NCI-H748 (cell line): ENCODE measurements at regions not wholly inside any gene's neighbourhood (a gene's known extent, or its start where the extent isn't known, plus 50 kb on each side); places are given as distances from the start of the nearest gene placed in this dataset.

Experiments used
- DNase-seq: peaks from one replicate; lab custom pipeline; 2025; ENCODE audit not compliant: unreplicated experiment; lab: John Stamatoyannopoulos, UW

DNA sequence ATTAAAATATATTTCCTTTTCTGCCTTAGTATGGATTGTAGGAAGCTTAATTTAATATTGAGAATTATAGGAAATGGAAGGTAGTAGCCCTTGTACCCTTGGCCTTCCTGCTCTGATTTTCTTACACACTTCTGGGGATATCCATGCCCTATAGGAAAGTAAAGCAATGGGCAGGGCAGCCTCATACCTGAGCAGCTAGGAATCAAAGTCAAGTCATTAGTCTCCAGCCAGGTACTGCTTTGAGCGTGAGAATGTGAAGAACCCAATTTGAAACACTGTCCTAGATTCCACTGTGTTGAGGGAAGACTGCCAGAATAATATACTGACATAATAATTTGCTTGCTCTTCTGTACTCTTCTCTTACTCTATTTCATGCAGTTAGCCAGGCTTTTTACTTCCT, 51.0 kb upstream of the L3MBTL3 start:
- DNase-seq = no peak

DNA sequence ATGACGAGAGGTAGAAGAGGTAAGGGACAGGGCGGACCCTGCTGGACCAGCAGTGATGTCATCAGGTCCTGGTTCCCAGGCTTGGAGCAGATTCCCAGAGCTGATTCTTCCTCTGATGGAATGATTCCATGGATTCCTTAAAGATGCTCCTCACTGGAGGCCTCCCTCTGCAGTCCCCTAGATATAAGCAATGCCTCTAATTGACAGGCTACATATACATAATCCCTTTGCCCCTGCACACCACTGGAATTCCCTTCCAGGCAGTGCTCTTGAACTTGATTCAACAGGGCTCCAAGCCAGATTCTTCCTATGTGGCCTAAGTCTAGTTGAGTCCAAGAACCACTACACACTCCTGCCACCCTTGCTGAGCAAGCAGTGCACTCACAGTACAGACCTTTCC, 52.3 kb upstream of the L3MBTL3 start:
- no peak for DNase-seq

DNA sequence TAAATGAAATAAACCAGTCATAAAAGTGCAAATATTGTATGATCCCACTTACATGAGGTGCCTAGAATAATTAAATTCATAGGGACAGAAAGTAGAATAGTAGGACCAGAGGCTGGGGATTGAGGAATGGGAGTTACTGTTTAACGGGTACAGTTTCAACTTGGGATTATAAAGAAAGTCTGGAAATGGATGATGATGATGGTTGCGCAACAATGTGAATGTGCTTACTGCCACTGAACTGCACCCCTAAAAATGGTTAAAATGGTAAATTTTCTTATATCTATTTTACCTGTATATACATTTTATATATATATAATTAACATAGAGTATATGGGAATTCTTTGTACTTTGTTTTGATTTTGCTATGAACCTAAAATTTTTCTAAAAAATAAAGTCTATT, 53.3 kb upstream of the L3MBTL3 start:
- DNase-seq = no peak

DNA sequence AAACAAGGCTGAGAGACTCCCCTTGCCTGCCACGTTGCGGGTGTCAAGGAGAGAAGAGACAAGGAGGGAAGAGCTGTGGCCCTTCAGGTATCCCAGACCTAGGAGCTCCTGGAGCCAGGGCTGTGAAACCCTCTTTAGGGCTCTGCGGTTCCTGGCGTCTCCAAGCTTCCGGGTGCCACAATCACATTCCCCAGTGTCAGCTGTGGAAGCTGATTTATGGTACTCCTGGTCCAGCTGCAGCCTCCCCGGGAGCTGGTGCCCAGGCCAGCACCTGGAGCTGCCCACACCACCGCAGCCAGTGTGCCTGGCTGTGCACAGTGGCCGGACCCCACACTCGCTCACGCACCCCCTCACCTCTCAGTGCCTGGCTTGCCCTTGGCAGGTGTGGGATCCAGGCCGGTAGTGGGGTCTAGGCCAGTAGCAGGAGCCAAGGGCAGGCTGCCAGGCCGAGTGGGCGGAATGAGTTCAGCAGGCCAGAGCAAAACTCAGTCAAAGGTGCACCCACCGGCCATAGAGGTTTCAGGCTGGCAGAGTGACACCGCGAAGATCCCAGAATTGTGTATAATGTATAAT, 58.9 kb upstream of the L3MBTL3 start:
- DNase-seq = no peak

DNA sequence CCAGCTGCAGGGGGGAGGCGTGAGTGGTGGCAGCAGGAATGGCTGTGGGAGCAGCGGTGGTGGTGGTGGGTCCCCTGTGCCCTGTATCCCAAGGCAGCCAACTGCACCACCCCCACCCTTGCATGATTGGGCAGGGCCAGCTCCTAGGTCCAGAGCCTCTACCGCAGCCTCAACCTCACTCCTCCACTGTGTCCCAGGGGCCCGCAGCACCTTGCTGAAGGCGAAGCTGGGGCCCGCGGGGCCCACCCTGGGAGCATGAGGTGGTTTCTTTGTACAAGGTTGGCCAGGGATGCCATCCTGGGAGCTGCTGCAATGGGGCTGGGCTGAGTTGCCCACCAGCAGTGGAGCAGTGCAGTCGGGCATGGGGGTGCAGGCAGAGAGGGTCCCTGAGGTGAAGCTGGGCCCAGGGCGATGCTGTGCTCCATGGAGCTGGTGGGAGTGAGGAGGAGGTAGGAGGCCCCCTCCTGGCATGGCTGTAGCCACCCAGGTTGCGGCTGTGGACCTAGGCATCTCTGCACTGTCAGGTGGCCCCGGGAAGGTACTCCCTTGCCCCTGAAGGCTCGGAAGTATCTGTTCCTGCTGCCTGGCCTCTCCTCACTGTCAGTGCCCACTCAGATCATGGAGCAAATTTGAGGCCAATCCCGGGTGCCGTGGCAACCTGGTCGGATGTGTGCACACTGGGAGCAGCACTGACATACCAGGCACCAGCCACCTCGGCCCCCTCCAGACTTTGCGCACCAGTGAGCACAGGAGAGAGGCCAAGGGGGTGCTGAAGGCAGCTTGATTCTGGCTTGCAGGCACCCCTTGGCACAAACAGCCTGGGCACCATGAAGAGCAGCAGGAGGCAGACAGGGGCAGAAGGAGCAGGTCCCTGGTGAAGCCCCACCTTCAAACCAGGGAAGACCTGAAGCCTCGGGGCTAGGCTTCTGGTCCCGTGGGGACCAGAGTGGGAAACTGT, 60.2 kb upstream of the L3MBTL3 start:
- DNase-seq = no peak

DNA sequence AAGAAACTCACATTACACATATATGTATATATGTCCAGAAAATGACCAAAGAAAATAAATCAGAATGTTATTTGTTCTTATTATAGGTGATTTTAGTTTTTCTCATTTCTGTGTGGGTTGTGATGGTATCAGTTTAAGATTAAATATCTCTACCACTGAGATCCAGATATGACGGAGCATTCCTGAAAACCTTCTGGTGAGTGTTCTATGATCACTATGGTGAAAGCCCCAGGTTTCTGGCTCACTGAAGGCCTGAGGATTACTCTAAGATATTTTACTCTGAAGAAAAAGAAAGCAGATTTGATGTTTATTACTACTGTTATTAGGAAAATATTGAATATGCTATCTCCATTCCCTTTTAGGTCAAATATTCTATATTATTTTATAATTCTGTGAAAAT, 62.8 kb upstream of the L3MBTL3 start:
- no peak for DNase-seq

DNA sequence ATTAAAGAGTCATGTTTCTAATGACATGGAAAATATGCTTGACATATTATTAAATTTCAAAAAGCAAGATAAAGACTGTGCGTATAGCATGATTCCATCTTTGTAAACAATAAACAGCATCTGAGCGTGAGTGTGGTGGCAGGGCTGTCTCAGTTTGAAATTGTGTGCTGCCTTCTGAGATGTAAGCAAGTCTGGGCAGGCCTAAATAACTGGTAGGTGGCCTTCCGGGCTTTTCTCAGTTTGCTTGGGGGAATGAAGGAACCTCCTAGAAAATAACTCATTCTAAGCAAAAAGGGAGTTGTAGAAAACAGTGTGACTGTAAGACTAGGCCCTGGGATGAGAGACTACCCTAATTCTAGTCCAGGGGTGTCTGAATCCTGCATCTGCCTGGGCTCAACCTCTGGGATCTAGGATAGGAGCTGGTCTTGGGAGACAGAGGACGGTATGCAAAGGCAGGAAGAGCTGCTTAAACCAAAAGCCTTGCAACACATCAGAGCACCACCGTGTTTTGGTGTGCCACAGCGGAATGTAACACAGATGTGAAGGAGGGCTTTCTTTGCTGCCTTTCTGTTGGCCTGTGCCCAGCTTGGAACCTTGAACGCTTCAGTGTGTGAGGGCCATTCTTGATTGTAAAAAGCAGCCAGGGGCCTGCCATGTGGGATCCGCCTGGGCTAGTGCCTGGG, 63.5 kb upstream of the L3MBTL3 start:
- DNase-seq = no peak

DNA sequence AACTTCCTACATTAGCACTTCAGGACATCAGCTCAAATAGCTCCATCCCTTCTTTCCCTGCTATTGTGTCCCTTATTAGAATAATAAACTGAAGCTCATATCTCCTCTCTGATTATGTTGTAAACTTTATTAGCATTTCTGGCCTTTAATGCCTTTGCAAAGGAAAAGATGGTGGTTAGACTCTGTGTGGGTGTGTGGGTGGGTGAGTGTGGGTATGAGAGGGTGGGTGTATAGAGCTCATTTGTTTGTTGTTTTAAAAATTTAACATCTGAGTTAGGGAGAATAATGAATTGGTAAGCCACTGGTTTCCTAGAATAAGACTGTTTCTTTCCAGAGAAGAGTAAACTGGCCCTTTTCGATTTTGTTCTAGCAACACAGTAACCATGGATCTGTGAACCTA, 70.6 kb upstream of the L3MBTL3 start:
- DNase-seq = no peak

DNA sequence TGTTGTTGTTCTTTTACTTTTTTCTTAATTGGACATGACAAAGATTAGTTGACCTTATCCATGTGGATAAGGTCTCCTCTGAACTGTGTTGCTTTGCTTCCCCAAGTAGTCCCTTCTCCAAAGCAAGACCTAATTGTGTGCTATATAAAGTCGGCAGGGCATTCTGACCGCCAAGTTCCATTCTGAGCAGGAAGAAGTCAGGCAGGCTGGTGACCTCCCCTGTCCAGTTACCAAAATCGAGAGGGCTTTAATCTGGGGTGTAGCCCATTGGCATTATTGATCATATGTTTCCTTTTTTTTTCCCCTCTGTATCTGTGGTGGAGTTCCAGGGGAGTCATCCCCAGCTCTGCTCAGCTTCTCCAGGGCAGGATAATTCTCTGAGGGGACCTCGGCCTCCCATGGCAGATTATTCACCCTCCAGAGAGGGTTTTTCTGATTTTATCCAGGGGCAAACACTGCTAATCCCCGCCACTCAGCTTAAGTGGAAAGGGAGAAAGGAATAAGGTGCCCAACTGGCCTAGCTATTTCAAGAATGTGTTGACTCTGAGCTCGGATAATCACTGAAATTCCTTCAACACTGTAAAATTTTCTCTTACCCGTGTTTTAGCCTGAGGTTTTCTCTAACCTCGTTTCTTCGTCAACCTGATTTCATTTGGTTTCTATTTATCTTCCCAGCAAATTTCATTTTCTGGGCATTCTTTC, 71.8 kb upstream of the L3MBTL3 start:
- no peak for DNase-seq

DNA sequence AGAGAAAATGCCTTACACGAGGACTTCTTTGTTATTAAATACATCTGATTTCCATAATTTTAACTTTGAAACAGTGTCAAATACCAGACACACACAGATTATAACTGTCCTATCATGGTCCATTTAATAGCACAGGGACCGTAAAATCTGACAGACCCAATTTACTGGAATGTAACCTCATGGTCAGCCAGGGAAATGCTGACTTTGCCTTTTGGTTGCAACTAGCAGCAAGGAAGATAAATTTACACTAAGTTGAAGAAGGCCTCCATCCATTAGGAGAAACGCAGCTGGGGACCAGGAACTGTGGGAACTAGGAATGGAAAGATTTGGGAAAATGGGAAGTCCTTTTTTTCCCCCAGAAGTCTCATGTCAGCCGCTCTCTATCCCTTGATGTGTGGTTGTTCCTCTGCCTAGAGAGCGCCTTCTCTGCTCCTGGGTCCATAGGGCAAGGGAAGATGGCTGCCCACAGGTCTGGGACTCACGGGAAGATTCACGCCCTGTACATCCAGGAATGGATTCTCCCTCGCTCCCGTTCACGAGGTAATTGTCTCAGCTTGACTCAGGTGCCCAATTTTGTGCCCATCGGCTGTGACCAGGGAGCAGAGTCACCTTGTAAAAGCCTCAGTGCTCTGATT, 74.6 kb upstream of the L3MBTL3 start:
- DNase-seq = no peak

DNA sequence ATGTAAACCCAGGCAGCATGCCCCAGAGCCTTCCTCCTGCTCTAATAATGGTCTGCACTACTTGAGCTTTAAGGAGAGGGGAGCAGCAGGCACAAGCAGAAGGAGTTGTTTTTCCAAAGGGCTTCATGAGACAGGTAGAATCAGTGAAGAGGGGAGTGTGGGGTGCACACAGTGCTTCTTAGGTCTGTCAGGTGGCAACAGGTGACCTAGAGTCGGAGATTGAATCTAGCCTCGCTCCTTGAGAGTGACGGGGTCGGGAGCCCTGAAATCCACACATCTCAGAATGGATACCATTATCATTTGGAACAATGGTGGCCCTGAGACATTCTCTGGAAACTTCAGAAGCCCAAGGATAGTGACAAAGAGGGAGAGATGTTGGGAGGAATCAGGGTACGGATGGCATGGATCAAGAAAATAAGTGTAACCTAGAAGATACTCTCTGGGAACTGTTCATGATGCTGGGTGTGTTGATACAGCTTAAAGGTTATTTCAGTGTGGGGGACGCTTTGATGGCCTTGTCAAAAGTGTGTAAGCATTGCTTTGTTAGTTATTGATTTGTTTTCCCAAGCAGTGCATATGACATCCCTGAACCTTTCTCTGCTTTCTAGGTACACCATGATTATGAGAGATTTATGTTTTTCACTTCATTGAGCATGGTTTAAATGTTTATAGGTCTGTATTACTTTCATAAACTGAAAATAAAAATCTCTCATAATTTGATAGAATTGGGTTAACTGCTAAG, 77.8 kb upstream of the L3MBTL3 start:
- no peak for DNase-seq

DNA sequence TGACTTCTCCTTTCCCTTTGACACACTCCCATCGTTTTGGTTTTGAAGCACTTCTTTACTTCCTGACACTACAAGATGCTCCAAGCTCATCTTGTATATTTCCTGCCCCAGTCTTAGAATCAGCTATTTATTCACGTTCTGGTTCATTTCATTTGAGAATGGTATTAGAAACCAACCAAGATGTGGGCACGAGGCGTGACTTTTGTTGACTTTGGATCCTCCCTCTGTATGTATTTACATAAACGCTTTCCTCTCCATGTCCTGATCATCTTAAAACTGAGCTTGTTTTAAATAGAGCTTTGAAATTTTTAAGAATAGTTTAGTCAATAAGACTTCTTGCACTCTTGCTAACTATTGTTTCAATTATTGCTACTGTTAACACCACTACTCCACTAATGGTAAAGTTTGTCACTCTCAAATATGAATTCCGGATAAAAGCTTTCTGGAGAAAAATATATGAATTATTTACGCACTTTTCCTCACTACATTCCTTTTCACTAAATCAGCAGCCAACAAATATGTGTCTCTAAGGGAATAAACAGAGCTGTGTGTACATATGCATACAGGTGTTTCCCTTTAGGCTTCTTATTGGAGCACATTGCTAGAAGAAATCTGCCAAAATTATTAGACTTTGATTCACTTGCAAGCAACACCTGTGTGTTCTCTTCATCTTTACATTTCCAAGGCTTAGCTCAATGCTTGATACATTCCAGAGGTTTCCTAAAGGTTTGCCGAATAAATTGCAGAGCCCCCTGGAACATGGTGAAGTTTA, 77.3 kb upstream of the TMEM244 start:
- no peak for DNase-seq

DNA sequence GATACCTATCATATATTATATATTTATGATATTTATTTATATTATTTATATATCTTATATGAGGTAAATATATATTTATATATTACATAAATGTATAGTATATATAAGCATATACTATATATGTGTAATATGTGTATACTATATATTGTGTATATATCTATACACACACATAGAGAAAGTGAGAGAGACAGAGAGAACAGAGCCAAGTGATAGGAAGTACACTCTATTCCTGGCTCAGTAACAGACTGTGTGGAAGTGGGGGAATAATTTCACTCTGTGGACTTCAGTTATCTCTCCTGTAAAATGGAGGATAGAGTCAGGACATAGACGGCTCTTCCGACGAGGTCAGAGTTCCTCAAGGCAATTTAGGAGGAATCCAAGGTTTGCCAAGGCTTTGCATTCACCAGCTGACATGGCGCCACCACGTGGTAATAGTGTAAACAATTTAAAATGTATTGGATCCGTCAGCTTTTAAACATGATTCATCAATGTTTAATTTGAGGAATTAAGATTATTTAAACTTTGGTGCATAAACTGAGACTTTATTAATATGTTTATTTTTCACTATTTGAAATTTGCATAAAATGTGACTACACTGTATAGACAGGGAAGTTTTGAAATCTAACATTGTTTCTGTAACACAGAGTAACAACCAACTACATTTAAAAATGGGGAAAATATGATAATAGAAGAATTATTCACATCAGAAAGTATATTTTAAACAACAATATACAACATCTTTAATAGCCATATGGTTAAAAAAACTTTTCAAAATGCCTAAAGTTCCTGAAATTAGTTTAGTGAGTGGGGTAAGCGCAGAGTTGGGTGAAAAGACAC, 75.4 kb upstream of the TMEM244 start:
- DNase-seq = peak; percentile 56

DNA sequence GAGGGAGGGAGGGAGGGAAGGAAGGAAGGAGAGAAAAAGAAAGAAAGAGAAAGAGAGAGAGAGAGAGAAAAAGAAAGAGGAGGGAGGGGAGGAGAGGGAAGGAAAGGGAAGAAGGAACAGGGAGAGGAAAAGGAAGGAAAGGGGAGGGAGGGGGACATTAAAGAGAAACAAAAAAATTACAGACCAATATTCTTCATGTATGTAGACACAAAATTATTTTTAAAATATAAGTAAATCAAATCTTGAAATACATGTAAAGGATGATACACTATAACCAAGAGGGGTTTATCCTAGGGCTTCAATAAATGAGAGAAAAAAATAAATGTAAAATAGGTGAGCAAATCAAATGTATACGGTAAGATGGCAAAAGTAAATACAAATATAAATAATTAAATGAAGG, 71.2 kb upstream of the TMEM244 start:
- no peak for DNase-seq

DNA sequence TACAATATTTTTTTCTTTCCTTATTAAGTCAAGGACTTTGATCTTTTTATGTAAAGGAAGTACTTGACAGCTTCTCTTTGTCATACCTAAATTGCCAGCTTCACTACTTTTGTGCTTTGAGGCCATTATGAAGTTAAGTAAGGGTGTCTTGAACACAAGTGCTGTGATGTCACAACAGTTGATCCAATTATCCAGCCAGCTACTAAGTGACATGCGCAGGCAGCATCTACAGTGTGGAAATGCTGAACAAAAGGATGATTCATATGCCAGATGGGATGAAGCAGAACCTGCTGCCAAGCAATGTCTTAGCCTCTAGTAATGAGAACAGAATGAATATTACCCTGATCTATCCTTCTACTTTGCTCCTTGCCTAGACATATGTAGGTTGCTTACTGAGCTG, 68.3 kb upstream of the TMEM244 start:
- no peak for DNase-seq

DNA sequence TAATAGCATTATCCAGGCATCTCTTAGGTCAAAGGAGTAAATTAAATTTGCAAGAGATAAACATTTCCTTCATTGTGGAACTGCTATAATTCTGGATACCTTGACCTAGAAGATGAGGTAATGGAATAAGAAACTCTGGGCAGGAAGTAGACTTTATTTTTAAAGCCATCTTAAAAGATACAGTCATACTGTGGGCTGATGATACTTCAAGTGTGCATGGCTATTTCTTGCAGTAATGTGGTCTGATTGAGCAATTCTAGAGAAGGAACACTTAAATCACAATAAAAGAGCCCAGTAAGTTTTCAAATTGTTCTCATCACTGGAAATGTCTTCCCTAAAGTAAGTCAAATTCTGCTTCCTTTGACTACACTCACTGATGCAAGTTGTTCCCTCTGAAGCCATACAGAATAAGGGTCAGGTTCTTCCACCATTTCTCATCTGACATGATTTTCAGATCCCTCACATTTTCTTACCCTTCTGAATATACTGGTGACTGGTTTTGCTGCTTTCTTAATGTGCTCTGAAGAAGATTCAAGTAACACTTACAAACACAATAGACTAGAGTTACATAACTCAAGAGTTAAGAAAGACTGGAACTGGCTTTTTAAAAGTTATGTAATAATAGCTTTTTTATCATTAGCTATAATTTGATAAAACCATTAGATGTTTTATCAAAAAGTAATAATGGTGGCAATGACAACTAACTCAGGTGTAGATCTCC, 62.6 kb upstream of the TMEM244 start:
- no peak for DNase-seq

DNA sequence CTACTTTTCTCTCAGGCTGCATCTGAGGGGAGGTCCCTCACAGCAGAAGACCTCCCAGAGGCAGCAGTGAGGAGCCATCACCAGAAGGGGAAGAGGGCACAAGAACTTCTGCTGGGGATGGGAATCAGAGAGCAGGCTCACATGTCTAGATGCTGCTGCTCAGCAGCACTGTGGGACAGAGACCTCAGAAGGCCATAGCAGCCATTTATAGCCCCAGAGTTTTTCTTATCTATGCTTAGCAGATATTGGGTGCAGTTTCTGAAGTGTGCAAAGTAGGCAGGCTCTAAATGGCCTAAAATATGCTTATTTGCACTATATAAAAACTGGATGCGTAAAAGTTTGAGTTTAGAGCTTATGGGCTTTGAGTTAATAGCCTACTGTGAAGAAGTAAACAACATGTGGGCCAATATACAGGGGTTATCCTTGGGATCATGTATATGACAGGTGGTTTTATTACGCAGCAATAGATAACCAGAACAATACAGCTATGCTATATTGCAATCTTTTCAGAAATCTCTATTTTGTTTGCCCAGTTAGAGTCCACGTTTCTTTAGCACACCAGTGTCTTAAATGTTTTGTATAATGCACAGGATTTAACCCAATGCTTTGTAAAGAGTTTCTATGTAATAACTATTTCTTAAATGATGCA, 60.2 kb upstream of the TMEM244 start:
- no peak for DNase-seq
